ENCODE measurements at regions not wholly inside any gene's neighbourhood (a gene's known extent, or its start where the extent isn't known, plus 50 kb on each side); places are given as distances from the start of the nearest gene placed in this dataset.

- TF ChIP-seq, protein P1, sequence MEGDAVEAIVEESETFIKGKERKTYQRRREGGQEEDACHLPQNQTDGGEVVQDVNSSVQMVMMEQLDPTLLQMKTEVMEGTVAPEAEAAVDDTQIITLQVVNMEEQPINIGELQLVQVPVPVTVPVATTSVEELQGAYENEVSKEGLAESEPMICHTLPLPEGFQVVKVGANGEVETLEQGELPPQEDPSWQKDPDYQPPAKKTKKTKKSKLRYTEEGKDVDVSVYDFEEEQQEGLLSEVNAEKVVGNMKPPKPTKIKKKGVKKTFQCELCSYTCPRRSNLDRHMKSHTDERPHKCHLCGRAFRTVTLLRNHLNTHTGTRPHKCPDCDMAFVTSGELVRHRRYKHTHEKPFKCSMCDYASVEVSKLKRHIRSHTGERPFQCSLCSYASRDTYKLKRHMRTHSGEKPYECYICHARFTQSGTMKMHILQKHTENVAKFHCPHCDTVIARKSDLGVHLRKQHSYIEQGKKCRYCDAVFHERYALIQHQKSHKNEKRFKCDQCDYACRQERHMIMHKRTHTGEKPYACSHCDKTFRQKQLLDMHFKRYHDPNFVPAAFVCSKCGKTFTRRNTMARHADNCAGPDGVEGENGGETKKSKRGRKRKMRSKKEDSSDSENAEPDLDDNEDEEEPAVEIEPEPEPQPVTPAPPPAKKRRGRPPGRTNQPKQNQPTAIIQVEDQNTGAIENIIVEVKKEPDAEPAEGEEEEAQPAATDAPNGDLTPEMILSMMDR (IDR thresholded peaks at IDR 0.05), result no peak
- TF ChIP-seq NFE2L1 (CRISPR knock-in tag; IDR thresholded peaks at IDR 0.05) (no peak), TCF7 (CRISPR knock-in tag; IDR thresholded peaks at IDR 0.05; ENCODE audit: low read depth) (no peak), E2F4 (CRISPR knock-in tag; IDR thresholded peaks at IDR 0.05; ENCODE audit: borderline replicate concordance, low read depth) (no peak), NFYB (CRISPR knock-in tag; conservative IDR thresholded peaks at IDR 0.05; ENCODE audit: low read depth) (no peak), MAX (CRISPR knock-in tag; IDR thresholded peaks at IDR 0.05) (no peak), NR3C1 (CRISPR knock-in tag; conservative IDR thresholded peaks at IDR 0.05; ENCODE audit: low read depth) (no peak), PRRX2 (CRISPR knock-in tag; IDR thresholded peaks at IDR 0.05) (no peak), ZNF138 (CRISPR knock-in tag; conservative IDR thresholded peaks at IDR 0.05) (no peak), FOXJ3 (CRISPR knock-in tag; IDR thresholded peaks at IDR 0.05; ENCODE audit: borderline replicate concordance) (no peak), GABPB1 (CRISPR knock-in tag; IDR thresholded peaks at IDR 0.05) (no peak), PRDM15 (CRISPR knock-in tag; IDR thresholded peaks at IDR 0.05) (no peak)
- TF ChIP-seq, protein P2, sequence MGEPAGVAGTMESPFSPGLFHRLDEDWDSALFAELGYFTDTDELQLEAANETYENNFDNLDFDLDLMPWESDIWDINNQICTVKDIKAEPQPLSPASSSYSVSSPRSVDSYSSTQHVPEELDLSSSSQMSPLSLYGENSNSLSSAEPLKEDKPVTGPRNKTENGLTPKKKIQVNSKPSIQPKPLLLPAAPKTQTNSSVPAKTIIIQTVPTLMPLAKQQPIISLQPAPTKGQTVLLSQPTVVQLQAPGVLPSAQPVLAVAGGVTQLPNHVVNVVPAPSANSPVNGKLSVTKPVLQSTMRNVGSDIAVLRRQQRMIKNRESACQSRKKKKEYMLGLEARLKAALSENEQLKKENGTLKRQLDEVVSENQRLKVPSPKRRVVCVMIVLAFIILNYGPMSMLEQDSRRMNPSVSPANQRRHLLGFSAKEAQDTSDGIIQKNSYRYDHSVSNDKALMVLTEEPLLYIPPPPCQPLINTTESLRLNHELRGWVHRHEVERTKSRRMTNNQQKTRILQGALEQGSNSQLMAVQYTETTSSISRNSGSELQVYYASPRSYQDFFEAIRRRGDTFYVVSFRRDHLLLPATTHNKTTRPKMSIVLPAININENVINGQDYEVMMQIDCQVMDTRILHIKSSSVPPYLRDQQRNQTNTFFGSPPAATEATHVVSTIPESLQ (CRISPR knock-in tag; IDR thresholded peaks at IDR 0.05), result no peak
- TF ChIP-seq, protein P3, sequence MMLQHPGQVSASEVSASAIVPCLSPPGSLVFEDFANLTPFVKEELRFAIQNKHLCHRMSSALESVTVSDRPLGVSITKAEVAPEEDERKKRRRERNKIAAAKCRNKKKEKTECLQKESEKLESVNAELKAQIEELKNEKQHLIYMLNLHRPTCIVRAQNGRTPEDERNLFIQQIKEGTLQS (CRISPR knock-in tag; conservative IDR thresholded peaks at IDR 0.05), result no peak
These were observed 581.2 kb downstream of the RAPGEF2 start for GRCh38 chr4:159684061-159684460.

All from WTC11 (cell line).